ENCODE measurements at regions not wholly inside any gene's neighbourhood (a gene's known extent, or its start where the extent isn't known, plus 50 kb on each side); places are given as distances from the start of the nearest gene placed in this dataset.

DNA sequence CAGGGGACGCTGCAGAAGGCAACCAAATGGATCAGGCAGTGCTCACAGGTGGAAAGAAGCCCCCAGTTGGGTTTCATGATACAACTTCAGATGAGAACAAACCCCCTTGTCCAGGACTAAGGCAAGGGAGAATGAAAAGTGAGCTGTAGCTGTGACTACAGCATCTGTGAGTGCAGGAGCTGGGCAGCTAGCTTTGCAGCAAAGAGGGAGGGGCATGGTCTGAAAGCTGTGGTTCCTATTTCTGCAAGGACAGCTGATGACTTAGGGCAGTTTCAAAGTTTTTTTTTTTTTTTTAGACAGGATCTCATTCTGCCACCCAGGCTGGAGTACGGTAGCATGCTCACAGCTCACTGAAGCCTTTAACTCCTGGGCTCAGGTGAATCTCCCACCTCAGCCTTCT, 1317.4 kb upstream of the DIAPH2 start:
- no peaks in the 10 kb centered on the region for H3K27me3 Mint-ChIP-seq (ENCODE audit: unreplicated experiment)
- no peak overlapping the region for H3K4me3 Mint-ChIP-seq (ENCODE audit: unreplicated experiment)
- H3K4me1 Mint-ChIP-seq (ENCODE audit: unreplicated experiment), result no peaks in the 10 kb centered on the region
- H3K36me3 Mint-ChIP-seq (ENCODE audit: low read depth, unreplicated experiment), result no peaks in the 10 kb centered on the region
- H3K9me3 Mint-ChIP-seq (ENCODE audit: unreplicated experiment), result no peaks in the 10 kb centered on the region
- TF ChIP-seq, protein P1, sequence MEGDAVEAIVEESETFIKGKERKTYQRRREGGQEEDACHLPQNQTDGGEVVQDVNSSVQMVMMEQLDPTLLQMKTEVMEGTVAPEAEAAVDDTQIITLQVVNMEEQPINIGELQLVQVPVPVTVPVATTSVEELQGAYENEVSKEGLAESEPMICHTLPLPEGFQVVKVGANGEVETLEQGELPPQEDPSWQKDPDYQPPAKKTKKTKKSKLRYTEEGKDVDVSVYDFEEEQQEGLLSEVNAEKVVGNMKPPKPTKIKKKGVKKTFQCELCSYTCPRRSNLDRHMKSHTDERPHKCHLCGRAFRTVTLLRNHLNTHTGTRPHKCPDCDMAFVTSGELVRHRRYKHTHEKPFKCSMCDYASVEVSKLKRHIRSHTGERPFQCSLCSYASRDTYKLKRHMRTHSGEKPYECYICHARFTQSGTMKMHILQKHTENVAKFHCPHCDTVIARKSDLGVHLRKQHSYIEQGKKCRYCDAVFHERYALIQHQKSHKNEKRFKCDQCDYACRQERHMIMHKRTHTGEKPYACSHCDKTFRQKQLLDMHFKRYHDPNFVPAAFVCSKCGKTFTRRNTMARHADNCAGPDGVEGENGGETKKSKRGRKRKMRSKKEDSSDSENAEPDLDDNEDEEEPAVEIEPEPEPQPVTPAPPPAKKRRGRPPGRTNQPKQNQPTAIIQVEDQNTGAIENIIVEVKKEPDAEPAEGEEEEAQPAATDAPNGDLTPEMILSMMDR (IDR thresholded peaks at IDR 0.05; ENCODE audit: unreplicated experiment), result no peak
- H3K27ac Mint-ChIP-seq (ENCODE audit: unreplicated experiment), result no peak overlapping the region
- DNase-seq (ENCODE audit: low spot score), result no peak

DNA sequence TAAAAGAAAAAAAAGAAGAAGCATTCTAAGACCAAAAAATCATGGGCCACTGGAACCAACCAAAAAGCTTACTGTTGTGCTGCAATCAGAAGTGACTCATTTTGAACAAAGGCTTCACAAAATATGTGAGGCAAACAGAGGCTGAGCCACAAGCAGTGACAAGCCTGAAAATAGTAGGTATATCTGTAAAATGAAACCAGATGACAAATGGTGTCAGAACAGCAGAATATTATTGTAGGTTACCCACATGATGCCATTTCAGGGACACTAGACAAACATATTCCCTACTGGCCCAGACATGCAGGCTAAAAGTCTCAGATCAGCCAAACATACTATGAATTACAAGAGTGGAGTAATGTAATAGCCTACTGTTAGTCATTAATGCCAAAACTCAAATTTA, 1301.8 kb upstream of the DIAPH2 start:
- Mint-ChIP-seq H3K4me1 (ENCODE audit: unreplicated experiment) (no peaks in the 10 kb centered on the region), H3K4me3 (ENCODE audit: unreplicated experiment) (no peak overlapping the region), H3K9me3 (ENCODE audit: unreplicated experiment) (no peaks in the 10 kb centered on the region), H3K27me3 (ENCODE audit: unreplicated experiment) (no peaks in the 10 kb centered on the region), H3K36me3 (ENCODE audit: low read depth, unreplicated experiment) (no peaks in the 10 kb centered on the region), H3K27ac (ENCODE audit: unreplicated experiment) (no peak overlapping the region)
- DNase-seq (ENCODE audit: low spot score), result no peak
- TF ChIP-seq, protein P1 (IDR thresholded peaks at IDR 0.05; ENCODE audit: unreplicated experiment), result no peak

DNA sequence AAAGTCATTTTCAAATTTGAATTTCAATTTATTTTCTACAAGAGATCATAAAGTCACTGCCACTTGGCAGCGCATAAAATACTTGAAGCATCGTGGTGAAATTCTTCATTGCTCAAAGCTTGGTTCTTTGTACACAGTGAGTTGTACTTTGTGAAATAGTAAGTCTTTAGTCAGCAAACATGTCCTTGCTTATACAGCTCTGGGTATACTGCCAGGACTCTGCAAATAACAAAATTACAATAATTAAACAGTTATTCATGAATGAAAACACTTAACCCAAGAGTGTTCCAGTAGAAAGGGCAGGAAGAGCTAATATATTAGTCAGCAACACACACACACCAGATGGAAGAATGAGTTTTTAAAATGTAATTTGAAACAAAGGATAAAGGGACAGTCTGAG, 1300.9 kb upstream of the DIAPH2 start:
- TF ChIP-seq, protein P1 (IDR thresholded peaks at IDR 0.05; ENCODE audit: unreplicated experiment), result no peak
- DNase-seq (ENCODE audit: low spot score), result no peak
- Mint-ChIP-seq H3K9me3 (ENCODE audit: unreplicated experiment) (no peaks in the 10 kb centered on the region), H3K4me3 (ENCODE audit: unreplicated experiment) (no peak overlapping the region), H3K36me3 (ENCODE audit: low read depth, unreplicated experiment) (no peaks in the 10 kb centered on the region), H3K27ac (ENCODE audit: unreplicated experiment) (no peak overlapping the region), H3K27me3 (ENCODE audit: unreplicated experiment) (no peaks in the 10 kb centered on the region), H3K4me1 (ENCODE audit: unreplicated experiment) (no peaks in the 10 kb centered on the region)

DNA sequence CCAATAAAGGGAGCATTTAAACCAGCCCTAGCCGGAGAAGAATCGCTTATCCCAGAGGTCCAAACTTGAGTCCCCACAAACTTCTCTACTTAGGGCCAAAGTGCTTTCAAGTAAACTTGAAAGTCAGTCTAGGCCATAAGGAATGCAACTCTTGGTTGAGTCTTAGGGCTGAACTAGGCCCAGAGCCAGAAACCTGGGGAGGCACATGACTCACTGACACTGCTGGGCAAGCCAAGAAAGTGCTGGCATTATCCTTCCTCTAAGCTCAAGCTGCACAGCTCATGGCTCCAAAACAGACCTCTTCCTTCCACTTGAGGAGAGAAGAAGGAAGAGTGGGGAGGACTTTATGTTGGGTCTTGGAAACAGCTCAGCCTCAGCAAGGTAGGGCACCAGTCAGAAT, 1257.3 kb upstream of the DIAPH2 start:
- no peaks in the 10 kb centered on the region for H3K9me3 Mint-ChIP-seq (ENCODE audit: unreplicated experiment)
- no peak overlapping the region for H3K27ac Mint-ChIP-seq (ENCODE audit: unreplicated experiment)
- no peaks in the 10 kb centered on the region for H3K4me1 Mint-ChIP-seq (ENCODE audit: unreplicated experiment)

DNA sequence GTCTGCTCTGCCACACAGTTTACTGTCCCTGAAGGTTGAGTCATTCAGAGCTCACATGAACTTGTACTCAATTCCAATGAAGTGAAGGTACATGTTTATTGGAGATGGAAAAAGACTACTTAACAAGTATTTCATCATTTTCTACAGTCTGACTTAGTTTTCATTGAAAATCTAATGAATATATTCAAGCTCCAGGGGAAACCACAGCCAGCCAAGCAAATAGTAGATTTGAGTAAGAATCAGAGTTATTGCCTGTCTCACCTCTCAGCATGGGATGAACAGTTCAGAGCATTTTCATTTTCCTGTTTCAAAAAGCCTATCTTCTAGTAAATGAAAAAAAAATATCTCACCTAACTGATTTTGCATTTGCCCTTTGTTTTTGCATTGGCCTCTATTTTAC, 1249.4 kb upstream of the DIAPH2 start:
- Mint-ChIP-seq H3K4me1 (ENCODE audit: unreplicated experiment) (no peaks in the 10 kb centered on the region), H3K27me3 (ENCODE audit: unreplicated experiment) (no peaks in the 10 kb centered on the region), H3K4me3 (ENCODE audit: unreplicated experiment) (no peak overlapping the region), H3K27ac (ENCODE audit: unreplicated experiment) (no peak overlapping the region), H3K36me3 (ENCODE audit: low read depth, unreplicated experiment) (no peaks in the 10 kb centered on the region), H3K9me3 (ENCODE audit: unreplicated experiment) (no peaks in the 10 kb centered on the region)
- no peak for DNase-seq (ENCODE audit: low spot score)
- TF ChIP-seq, protein P1 (IDR thresholded peaks at IDR 0.05; ENCODE audit: unreplicated experiment), result no peak

More for the DNA sequence above, 1257.3 kb upstream of the DIAPH2 start:
- TF ChIP-seq, protein P1 (IDR thresholded peaks at IDR 0.05; ENCODE audit: unreplicated experiment), result no peak
- no peaks in the 10 kb centered on the region for H3K36me3 Mint-ChIP-seq (ENCODE audit: low read depth, unreplicated experiment)
- no peak overlapping the region for H3K4me3 Mint-ChIP-seq (ENCODE audit: unreplicated experiment)
- DNase-seq (ENCODE audit: low spot score), result no peak
- no peaks in the 10 kb centered on the region for H3K27me3 Mint-ChIP-seq (ENCODE audit: unreplicated experiment)
